ENCODE measurements at regions not wholly inside any gene's neighbourhood (a gene's known extent, or its start where the extent isn't known, plus 50 kb on each side); places are given as distances from the start of the nearest gene placed in this dataset.

DNA sequence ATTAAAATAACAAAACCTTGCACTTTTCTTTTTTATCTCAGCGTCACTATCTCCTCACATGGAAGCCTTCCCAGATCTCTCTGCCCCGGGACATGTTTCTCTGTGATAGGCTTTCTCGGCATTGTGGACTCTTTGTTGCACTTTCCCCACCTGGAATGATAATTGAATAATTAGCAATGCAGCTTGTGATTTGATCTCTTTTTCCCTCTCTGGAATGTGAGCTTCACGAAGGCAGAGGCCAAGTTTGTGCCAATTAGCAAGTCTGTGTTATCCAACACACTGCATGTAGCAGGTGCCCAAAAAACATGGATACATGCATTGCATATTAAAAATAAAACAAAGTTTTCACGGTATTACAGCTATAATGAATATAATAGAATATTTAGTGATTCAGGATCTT lies 431.2 kb downstream of the HAPSTR1 start:
- Histone ChIP-seq H3K27ac (ENCODE audit: low read depth, low read length) (peak overlapping the region; percentile 51), H3K36me3 (ENCODE audit: control insufficient read depth, insufficient read depth, low read length) (no peaks in the 10 kb centered on the region), H3K27me3 (ENCODE audit: control insufficient read depth, insufficient read depth, low read length) (no peaks in the 10 kb centered on the region; the same call in 1 of the 2 replicates), H3K9me3 (ENCODE audit: control insufficient read depth, insufficient read depth, low read length) (no peaks in the 10 kb centered on the region), H3K4me3 (ENCODE audit: low read depth, low read length) (no peak overlapping the region), H3K9ac (ENCODE audit: low read depth, low read length) (no peak overlapping the region), H3K4me1 (ENCODE audit: control insufficient read depth, insufficient read depth, low read length) (peaks cover 8% of the 10 kb centered on the region; the same call in 1 of the 2 replicates)

DNA sequence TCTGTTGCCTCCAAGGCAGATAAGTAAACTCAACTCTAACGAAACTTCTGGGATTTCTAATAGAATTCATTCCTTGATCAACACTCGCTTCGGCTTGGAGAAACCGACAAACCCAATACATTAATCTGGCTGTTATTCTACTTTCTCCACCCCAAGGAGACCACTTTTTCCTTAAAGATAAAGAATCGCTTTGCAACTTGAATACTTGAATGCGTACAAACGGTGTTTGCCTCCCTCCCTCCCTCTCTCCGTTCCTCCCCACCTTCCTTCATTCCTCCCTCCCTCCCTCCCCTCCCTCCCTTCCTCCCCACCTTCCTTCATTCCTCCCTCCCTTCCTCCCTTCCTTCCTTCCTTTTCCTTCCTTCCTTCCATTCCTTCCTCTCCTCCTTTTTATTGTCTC lies 432.6 kb downstream of the HAPSTR1 start:
- no peaks in the 10 kb centered on the region for H3K9me3 ChIP-seq (ENCODE audit: control insufficient read depth, insufficient read depth, low read length)
- H3K4me3 ChIP-seq (ENCODE audit: low read depth, low read length): no peak overlapping the region
- peaks cover 19% of the 10 kb centered on the region for H3K4me1 ChIP-seq (ENCODE audit: control insufficient read depth, insufficient read depth, low read length)
- no peak overlapping the region for H3K9ac ChIP-seq (ENCODE audit: low read depth, low read length)
- H3K27ac ChIP-seq (ENCODE audit: low read depth, low read length): no peak overlapping the region
- no peaks in the 10 kb centered on the region for H3K36me3 ChIP-seq (ENCODE audit: control insufficient read depth, insufficient read depth, low read length)
- no peaks in the 10 kb centered on the region; the same call in 1 of the 2 replicates for H3K27me3 ChIP-seq (ENCODE audit: control insufficient read depth, insufficient read depth, low read length)

DNA sequence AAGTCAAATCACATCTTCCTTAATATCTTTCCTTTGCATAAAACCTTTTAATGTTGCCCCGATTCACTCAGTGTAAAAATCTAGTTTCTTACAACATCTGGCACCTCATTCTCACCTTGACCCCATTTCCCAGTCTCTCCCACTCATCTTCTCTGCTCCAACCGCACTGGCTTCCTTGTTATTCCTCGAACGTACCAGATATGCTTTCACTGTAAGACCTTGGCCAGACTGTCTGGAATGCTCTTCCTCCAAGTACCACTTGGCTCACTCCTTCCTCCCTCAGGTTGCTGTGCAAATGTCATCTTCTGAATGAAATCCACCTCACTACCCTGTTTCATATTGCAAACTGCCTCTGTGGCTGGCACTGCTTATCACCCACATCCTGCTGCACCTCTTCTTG lies 433.6 kb downstream of the HAPSTR1 start:
- Histone ChIP-seq H3K27ac (ENCODE audit: low read depth, low read length) (no peak overlapping the region), H3K9ac (ENCODE audit: low read depth, low read length) (no peak overlapping the region), H3K27me3 (ENCODE audit: control insufficient read depth, insufficient read depth, low read length) (no peaks in the 10 kb centered on the region; the same call in 1 of the 2 replicates), H3K4me1 (ENCODE audit: control insufficient read depth, insufficient read depth, low read length) (peaks cover 19% of the 10 kb centered on the region), H3K36me3 (ENCODE audit: control insufficient read depth, insufficient read depth, low read length) (no peaks in the 10 kb centered on the region), H3K4me3 (ENCODE audit: low read depth, low read length) (no peak overlapping the region), H3K9me3 (ENCODE audit: control insufficient read depth, insufficient read depth, low read length) (no peaks in the 10 kb centered on the region)

DNA sequence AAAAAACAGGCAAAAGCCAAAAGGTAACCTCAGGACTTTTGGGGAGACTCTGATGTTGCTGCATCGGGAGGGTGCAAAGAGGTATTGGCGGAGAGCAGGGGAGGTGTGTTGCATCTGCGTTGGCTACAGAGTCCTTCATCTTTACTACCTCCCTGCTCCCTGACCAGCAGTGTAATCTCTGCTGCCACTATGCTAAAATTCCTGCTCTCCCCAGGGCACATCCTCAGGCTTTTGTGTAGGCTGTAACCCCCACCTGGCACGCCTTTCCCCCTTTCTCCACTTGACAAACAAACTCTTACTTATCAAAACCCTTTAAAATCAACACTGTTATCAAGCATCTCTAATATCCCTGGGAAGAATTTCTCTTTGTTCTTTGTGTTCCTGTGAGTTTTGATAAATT lies 435.3 kb downstream of the HAPSTR1 start:
- no peaks in the 10 kb centered on the region for H3K36me3 ChIP-seq (ENCODE audit: control insufficient read depth, insufficient read depth, low read length)
- no peak overlapping the region for H3K9ac ChIP-seq (ENCODE audit: low read depth, low read length)
- H3K27ac ChIP-seq (ENCODE audit: low read depth, low read length): no peak overlapping the region
- no peak overlapping the region for H3K4me3 ChIP-seq (ENCODE audit: low read depth, low read length)
- no peaks in the 10 kb centered on the region; the same call in 1 of the 2 replicates for H3K27me3 ChIP-seq (ENCODE audit: control insufficient read depth, insufficient read depth, low read length)
- H3K9me3 ChIP-seq (ENCODE audit: control insufficient read depth, insufficient read depth, low read length): no peaks in the 10 kb centered on the region
- H3K4me1 ChIP-seq (ENCODE audit: control insufficient read depth, insufficient read depth, low read length): peaks cover 19% of the 10 kb centered on the region

DNA sequence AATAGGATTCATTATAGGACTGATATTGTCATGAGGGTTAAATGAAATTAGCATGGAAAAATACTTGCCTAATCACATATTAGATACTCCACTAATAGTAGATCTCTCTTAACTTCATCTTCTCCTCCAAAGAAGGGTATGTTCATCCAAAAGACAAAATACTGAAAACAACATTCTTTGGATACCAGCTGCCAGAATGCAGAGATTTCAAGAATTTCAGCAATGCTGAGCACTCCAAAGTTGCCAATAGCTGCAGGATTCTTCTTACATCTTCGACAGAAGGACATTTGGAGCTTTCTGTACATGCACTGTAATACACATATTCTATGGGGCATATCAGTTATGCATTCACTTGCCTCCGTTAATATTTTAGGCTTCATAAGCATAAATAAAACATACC lies 436.5 kb downstream of the HAPSTR1 start:
- Histone ChIP-seq H3K4me3 (ENCODE audit: low read depth, low read length) (no peak overlapping the region), H3K4me1 (ENCODE audit: control insufficient read depth, insufficient read depth, low read length) (peaks cover 19% of the 10 kb centered on the region), H3K36me3 (ENCODE audit: control insufficient read depth, insufficient read depth, low read length) (no peaks in the 10 kb centered on the region), H3K9ac (ENCODE audit: low read depth, low read length) (no peak overlapping the region), H3K9me3 (ENCODE audit: control insufficient read depth, insufficient read depth, low read length) (no peaks in the 10 kb centered on the region), H3K27ac (ENCODE audit: low read depth, low read length) (no peak overlapping the region), H3K27me3 (ENCODE audit: control insufficient read depth, insufficient read depth, low read length) (no peaks in the 10 kb centered on the region; the same call in 1 of the 2 replicates)

- Histone ChIP-seq H3K4me1 (ENCODE audit: control insufficient read depth, insufficient read depth, low read length) (peaks cover 19% of the 10 kb centered on the region), H3K36me3 (ENCODE audit: control insufficient read depth, insufficient read depth, low read length) (no peaks in the 10 kb centered on the region), H3K27ac (ENCODE audit: low read depth, low read length) (no peak overlapping the region), H3K27me3 (ENCODE audit: control insufficient read depth, insufficient read depth, low read length) (no peaks in the 10 kb centered on the region; the same call in 1 of the 2 replicates), H3K9ac (ENCODE audit: low read depth, low read length) (no peak overlapping the region), H3K4me3 (ENCODE audit: low read depth, low read length) (no peak overlapping the region), H3K9me3 (ENCODE audit: control insufficient read depth, insufficient read depth, low read length) (no peaks in the 10 kb centered on the region)
Observed at GRCh38 chr16:9528511-9529079, 437.2 kb downstream of the HAPSTR1 start.

DNA sequence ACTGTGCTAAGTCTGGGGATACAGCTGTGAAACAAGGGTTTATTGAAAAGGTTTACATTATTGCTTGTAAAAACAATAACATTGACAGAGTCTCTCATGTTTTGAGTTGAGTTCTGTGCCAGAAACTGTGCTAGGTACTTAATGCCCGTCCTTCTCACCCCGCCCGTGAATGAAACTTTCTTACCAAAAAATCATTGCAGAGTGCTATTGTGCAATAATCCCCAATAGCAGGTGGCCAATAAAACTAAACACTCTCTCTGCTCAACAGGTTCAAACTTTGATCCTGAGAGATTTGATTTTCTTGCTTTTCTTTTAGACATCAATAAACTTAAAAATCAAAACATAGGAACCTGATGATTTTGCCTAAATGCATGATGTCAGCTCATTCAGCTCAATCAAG lies 441.6 kb downstream of the HAPSTR1 start:
- Histone ChIP-seq H3K4me3 (ENCODE audit: low read depth, low read length) (no peak overlapping the region), H3K36me3 (ENCODE audit: control insufficient read depth, insufficient read depth, low read length) (no peaks in the 10 kb centered on the region), H3K9me3 (ENCODE audit: control insufficient read depth, insufficient read depth, low read length) (no peaks in the 10 kb centered on the region), H3K9ac (ENCODE audit: low read depth, low read length) (no peak overlapping the region), H3K4me1 (ENCODE audit: control insufficient read depth, insufficient read depth, low read length) (peaks cover 11% of the 10 kb centered on the region), H3K27me3 (ENCODE audit: control insufficient read depth, insufficient read depth, low read length) (no peaks in the 10 kb centered on the region), H3K27ac (ENCODE audit: low read depth, low read length) (no peak overlapping the region)

GRCh38 chr16:9534759-9535158 lies 443.3 kb downstream of the HAPSTR1 start:
- Histone ChIP-seq H3K4me1 (ENCODE audit: control insufficient read depth, insufficient read depth, low read length) (peaks cover 4% of the 10 kb centered on the region; the same call in 1 of the 2 replicates), H3K9ac (ENCODE audit: low read depth, low read length) (no peak overlapping the region), H3K27ac (ENCODE audit: low read depth, low read length) (no peak overlapping the region), H3K9me3 (ENCODE audit: control insufficient read depth, insufficient read depth, low read length) (no peaks in the 10 kb centered on the region), H3K36me3 (ENCODE audit: control insufficient read depth, insufficient read depth, low read length) (no peaks in the 10 kb centered on the region), H3K27me3 (ENCODE audit: control insufficient read depth, insufficient read depth, low read length) (no peaks in the 10 kb centered on the region), H3K4me3 (ENCODE audit: low read depth, low read length) (no peak overlapping the region)

GRCh38 chr16:9536905-9537304 lies 445.5 kb downstream of the HAPSTR1 start:
- Histone ChIP-seq H3K4me3 (ENCODE audit: low read depth, low read length) (no peak overlapping the region), H3K36me3 (ENCODE audit: control insufficient read depth, insufficient read depth, low read length) (no peaks in the 10 kb centered on the region), H3K9ac (ENCODE audit: low read depth, low read length) (no peak overlapping the region), H3K4me1 (ENCODE audit: control insufficient read depth, insufficient read depth, low read length) (peaks cover 4% of the 10 kb centered on the region; the same call in 1 of the 2 replicates), H3K27me3 (ENCODE audit: control insufficient read depth, insufficient read depth, low read length) (no peaks in the 10 kb centered on the region), H3K27ac (ENCODE audit: low read depth, low read length) (no peak overlapping the region), H3K9me3 (ENCODE audit: control insufficient read depth, insufficient read depth, low read length) (no peaks in the 10 kb centered on the region)

DNA sequence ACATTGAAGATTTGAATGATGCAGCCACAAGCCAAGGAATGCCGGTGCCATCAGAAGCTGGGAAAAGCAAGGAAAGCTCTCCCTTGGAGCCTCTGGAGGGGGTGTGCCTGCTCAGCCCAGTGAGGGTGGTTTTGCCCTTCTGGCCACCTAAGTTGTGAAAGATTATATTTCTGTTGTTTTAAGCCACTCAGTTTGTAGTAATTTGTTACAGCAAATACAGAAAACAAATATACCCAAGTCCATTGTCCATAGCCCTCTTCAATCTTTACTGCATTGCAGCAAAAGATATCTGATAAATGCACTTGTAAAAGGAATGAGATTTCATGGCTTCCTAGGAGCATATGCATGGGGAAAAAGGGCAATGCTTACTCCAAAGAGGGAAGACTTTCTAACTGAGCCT lies 447.9 kb downstream of the HAPSTR1 start:
- Histone ChIP-seq H3K36me3 (ENCODE audit: control insufficient read depth, insufficient read depth, low read length) (no peaks in the 10 kb centered on the region), H3K4me1 (ENCODE audit: control insufficient read depth, insufficient read depth, low read length) (peaks cover 4% of the 10 kb centered on the region; the same call in 1 of the 2 replicates), H3K27ac (ENCODE audit: low read depth, low read length) (no peak overlapping the region), H3K27me3 (ENCODE audit: control insufficient read depth, insufficient read depth, low read length) (no peaks in the 10 kb centered on the region), H3K9me3 (ENCODE audit: control insufficient read depth, insufficient read depth, low read length) (no peaks in the 10 kb centered on the region), H3K9ac (ENCODE audit: low read depth, low read length) (no peak overlapping the region), H3K4me3 (ENCODE audit: low read depth, low read length) (no peak overlapping the region)

GRCh38 chr16:9541723-9542122 lies 450.3 kb downstream of the HAPSTR1 start:
- H3K36me3 ChIP-seq (ENCODE audit: control insufficient read depth, insufficient read depth, low read length): no peaks in the 10 kb centered on the region
- H3K27me3 ChIP-seq (ENCODE audit: control insufficient read depth, insufficient read depth, low read length): no peaks in the 10 kb centered on the region
- no peak overlapping the region for H3K9ac ChIP-seq (ENCODE audit: low read depth, low read length)
- no peaks in the 10 kb centered on the region for H3K4me1 ChIP-seq (ENCODE audit: control insufficient read depth, insufficient read depth, low read length)
- no peak overlapping the region for H3K4me3 ChIP-seq (ENCODE audit: low read depth, low read length)
- no peaks in the 10 kb centered on the region for H3K9me3 ChIP-seq (ENCODE audit: control insufficient read depth, insufficient read depth, low read length)
- H3K27ac ChIP-seq (ENCODE audit: low read depth, low read length): no peak overlapping the region
